HTR-8/SVneo (cell line): ENCODE measurements at regions not wholly inside any gene's neighbourhood (a gene's known extent, or its start where the extent isn't known, plus 50 kb on each side); places are given as distances from the start of the nearest gene placed in this dataset.

Experiments used
- DNase-seq: peaks from one replicate; pipeline ENCODE4 v3.0.0; 2011; ENCODE audit warnings: low spot score, mixed read lengths; ENCODE audit not compliant: insufficient read length
- FAIRE-seq: peaks from 2 replicates; lab custom pipeline; 2011; peaks lifted over from hg19 to GRCh38; lab: Jason Lieb, UNC

GRCh38 chr5:143732402-143732801, 79.6 kb upstream of the HMHB1 start:
- no peak for DNase-seq

GRCh38 chr5:143730112-143730801, 81.7 kb upstream of the HMHB1 start:
- no peak for FAIRE-seq
- no peak for DNase-seq

More at GRCh38 chr5:143732402-143732801, 79.6 kb upstream of the HMHB1 start:
- FAIRE-seq: no peak

GRCh38 chr5:143729334-143729946, 82.5 kb upstream of the HMHB1 start:
- FAIRE-seq (no peak), DNase-seq (no peak)

GRCh38 chr5:143723159-143723558, 88.8 kb upstream of the HMHB1 start:
- DNase-seq (no peak), FAIRE-seq (no peak)

- no peak for DNase-seq
Observed at GRCh38 chr5:143721925-143722324, 90.0 kb upstream of the HMHB1 start.

DNA sequence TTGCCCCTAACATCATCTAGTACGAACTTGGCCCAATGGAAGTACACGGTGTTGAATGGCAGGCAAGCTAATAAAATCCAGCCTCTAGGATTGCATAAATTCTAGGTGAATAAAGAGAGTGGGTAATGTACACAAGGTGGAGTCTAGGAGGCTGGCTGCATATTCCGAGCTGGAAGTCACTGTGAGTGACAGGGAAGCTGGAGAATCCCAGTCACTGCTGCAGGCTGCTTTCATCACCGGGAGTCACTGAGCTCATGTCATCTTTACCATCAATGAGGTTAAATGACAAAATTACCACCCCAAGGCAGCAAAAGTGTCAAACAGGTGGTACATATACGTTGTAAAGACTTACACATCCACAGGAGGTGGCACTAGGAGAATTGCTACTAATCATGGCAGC, 91.3 kb upstream of the HMHB1 start:
- FAIRE-seq (peak; percentile 38), DNase-seq (no peak)

More at GRCh38 chr5:143721925-143722324, 90.0 kb upstream of the HMHB1 start:
- FAIRE-seq: no peak

DNA sequence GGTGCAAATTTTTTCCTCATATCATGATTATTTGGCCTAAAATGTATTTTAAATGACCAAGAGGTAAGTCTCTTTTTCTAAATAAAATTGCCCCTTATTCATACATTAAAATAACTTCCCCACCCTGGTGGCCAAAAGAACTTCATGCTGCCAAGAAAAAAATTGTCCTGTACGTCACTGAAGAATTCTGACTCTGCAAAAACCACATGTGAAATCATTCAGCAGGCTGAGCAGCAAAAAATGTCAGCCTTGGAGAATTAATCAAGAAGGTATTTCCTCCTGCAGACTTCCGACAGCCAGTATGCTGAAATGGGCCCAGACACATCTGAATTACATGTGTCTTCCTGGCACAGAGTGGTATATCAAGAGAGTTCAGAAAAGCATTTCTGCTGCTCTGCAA, 94.6 kb upstream of the HMHB1 start:
- DNase-seq (peak; percentile 73), FAIRE-seq (no peak)

GRCh38 chr5:143716881-143717280, 95.1 kb upstream of the HMHB1 start:
- DNase-seq: no peak
- no peak for FAIRE-seq

DNA sequence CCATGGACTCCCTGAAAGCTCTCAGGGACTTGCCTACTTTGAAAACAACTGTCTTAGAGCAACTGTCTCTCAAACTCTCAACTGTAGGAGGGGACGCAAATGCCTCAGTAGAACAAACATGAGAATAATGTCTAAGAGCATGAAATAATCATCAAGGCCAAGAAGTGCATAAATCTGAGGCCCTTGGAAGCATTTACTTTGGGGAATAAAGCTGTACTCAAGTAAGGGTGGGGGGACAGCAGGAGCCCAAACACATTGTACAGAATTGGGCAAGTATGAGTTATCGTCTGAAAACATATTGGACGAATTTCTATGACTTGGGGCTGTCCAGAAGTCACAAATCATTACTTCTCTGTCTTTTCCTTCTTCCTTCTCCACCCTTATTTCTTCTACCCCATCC, 96.3 kb upstream of the HMHB1 start:
- FAIRE-seq (no peak), DNase-seq (no peak)

DNA sequence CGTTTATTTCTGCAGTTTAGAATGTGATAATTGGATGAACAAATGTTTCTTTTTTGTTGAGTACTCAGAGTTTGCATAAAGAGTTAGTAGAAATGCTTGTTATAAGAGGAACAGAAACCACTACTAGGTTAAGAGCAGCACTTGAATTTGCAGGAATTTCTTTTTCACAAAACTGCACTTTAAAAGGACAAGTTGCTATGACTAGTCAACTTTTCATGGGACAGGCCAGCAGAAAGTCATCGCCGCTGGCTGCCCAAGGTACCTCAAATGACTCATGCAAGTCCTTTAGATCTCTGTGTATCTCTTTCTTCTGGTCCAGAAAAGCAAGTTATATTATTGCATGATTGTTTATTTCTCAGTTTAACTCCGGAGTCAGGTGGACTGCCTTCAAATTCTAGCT, 97.3 kb upstream of the HMHB1 start:
- no peak for FAIRE-seq
- no peak for DNase-seq

GRCh38 chr5:143713047-143714003, 98.6 kb upstream of the HMHB1 start:
- FAIRE-seq: no peak
- no peak for DNase-seq

DNA sequence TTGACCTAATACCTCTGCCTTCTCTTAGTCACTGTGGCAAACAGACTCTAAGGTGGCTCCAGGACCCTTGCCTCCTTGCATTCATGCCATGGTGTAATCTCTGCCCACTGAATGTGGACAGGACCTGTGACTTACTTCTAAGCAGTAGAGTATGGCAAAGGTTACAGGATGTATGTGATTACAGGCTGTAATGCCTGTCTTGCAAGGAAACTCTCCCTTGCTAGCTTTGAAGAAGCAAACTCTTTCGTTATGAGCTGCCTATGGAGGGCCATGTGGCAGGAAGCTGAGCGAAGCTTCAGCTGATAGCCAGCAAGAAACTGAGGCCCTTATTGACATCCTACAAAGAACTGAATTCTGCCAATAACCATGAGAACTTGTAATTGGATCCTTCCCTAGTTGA, 103.3 kb upstream of the HMHB1 start:
- DNase-seq (no peak), FAIRE-seq (no peak)

DNA sequence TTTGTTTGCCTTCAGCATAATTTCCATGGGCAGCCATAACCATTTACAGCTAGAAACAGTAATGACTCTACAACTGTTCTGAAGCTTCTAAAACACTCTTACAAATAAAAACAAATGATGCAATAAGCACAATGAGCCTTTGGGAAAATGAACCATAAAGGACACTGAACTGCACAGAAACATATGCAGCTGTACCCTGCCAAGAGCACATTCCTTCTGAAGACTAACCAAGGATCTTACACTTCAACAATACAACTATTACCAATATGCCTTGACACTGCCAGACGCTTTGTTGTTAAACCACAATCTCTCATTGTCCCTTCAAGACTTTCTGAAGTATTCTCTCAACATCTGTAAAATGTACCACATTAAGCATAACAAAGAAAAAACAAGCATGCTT, 104.2 kb upstream of the HMHB1 start:
- DNase-seq (no peak), FAIRE-seq (no peak)

DNA sequence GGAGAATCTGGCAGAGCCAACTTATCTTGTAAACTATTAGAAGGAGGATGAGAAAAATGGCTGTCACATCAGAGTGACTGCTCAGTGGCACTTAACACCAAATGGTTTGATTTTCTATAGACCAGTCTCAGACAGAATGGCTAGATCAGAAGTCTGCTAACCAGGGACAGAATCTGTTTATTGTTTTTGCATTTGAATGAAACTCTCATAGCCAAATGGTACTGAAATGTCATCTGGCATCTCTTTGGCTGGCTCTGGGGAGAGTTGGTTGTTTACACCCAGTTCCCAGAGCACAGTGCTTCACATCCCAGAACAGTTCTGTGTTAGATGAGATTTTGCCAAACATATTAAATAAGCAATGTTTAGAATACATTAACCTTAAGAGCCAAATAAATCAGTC, 106.6 kb upstream of the HMHB1 start:
- FAIRE-seq (no peak), DNase-seq (no peak)

- DNase-seq (no peak), FAIRE-seq (no peak)
Observed at GRCh38 chr5:143703659-143704058, 108.3 kb upstream of the HMHB1 start.

DNA sequence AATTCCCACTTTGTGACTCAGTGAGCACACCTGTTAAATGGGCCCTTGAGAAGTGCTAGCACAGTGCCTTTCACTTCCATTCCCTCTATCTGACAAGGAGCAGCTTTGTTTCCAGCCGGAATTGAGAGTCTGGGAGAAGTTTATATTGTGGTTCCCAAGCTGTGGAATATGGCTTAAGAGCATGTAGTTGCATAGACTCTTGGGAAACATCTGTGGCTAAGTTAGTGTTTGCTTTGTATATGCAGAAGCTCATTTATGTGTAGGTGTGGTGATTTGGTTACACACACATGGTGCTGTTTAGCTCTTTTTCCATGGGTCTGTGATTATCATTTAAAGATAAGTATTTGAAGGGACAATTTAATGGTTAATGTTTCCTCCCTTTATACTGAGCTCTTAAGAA, 110.5 kb upstream of the HMHB1 start:
- DNase-seq: no peak
- no peak for FAIRE-seq

DNA sequence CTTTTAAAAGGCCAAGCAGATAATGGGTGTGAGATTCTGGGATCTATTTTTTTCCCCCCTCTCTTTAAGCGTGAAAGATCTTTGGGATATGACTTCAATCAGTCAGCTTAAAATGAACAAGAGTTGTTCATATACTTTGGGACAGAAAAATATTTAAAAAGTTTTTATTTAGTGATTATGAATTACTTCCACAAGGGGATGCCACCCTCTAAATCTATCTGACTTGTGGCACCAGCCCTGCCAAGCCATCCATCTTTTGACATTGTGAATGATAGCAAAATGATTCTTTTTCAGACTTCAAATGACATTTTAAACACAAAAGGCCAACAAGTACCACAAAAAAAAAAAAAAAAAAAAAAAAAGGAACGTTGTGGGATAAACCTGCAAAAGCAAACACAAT, 111.0 kb upstream of the HMHB1 start:
- no peak for DNase-seq
- no peak for FAIRE-seq

DNA sequence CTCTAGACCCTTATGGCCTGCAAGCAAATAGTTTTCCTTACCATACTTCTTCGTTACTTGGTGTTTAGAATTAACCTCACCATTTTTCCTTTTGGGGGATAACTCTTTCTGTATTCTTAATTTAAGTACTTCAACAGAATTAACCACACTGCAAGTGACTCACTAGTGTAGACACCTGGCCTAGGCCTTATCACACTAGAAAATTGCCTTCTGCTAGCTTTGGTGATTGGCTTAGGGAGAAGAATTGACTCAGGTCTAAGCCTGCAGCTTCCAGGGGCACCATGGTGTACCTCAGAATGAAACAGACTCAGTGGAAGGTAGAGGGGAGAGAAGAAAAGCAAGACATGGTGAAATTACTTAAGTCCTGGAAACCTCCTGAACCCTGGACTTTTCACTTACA, 112.8 kb upstream of the HMHB1 start:
- FAIRE-seq: no peak
- DNase-seq: no peak

GRCh38 chr5:143698574-143698973, 113.4 kb upstream of the HMHB1 start:
- DNase-seq (no peak), FAIRE-seq (no peak)

DNA sequence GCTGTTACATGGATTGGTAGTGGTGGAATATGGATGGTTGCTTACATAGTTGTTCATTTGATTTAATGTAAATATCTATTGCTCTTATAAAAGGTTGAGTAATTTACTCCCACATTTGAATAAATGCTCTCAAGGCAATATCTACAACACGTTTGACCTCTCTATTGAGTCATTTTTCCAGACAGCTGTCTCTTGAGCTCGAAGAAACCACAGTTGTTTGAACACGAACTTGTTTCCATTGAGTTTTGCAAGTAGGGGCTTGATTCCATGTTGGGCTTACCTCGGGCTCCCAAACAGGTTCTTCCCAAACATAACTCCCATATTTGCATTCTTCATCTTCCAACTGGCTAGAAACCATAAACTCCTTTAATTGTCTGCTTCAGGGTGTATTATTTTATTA, 115.0 kb upstream of the HMHB1 start:
- DNase-seq (no peak), FAIRE-seq (no peak)

DNA sequence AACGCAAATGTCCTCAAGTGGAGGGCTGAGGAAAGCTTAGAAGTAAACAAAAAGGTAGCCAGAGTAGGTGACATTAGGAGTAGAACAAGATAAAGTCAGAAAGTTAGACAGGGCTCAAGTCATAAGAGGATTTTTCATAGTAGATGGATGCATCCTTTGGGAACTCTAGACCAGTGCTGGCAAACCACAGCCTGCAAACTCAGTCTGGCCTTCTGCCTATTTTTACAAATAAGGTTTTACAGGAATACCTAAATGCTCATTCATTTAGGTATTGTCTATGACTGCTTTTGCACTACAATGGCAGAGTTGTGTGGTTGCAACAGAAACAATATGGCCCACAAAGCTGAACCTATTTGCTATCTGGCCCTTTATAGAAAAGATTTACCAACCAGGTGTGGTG, 116.0 kb upstream of the HMHB1 start:
- DNase-seq: no peak
- FAIRE-seq: no peak
